ENCODE measurements at regions not wholly inside any gene's neighbourhood (a gene's known extent, or its start where the extent isn't known, plus 50 kb on each side); places are given as distances from the start of the nearest gene placed in this dataset.

DNA sequence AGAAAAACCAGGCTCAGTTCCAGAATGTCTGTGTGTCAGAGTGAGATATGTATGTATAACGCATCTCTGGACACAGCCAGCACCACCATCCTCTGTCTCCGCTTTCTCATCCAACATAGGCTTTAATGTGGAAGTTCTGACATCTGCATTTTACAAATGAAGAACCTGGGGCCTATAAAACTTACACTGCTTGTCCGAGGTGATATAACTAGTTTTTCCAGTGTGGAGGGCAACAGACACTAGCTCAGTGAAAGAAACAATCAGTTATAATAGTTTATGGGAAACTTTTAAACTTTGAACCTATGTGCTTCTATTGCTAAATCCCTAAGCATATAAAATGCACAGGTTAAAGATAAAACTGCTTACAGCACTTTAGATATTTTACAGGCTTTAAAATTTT is 208.7 kb downstream of the CRPPA start:
- no peak for DNase-seq

DNA sequence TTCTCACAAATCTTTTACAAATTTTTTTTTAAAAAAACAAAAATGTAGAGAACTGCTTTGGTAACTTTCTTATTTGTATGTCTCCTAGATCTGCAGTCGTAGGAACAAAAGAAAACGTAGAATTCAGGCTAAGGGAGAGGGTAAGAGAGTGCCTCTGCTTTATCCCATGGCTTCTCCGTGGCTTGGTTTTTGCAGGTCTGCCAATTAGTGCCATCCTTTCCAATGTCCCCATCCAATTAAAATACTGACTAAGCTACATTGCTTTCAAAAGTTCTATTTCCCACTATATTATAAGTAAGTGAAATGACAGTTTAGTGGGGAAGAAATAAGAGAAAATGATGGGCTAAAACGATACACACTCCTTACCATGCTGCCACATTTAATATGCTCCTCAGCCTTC is 209.3 kb downstream of the CRPPA start:
- DNase-seq = no peak

DNA sequence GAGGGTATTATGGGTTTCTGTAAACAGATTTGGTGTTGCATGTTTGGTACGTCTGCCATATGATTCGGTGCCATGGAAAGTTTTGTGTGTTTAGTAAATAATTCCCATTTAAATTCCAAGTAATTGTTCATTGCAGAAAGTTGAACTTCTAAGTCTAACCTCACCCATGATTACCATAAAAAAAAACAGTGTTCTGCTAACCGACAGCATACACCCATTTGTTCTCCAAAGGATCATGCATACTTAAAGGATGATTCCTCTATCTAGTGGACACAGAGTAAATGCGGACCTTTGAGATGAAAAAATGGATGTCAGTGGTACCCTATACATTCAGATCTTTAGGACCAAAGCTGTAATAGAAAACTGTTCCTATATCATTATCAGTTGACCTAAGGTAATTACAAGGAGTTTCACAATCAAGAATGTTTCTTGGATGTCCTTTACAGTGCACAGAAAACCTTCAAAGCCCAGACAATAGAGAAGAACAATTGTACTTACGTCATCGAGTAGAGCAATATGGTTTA is 209.9 kb downstream of the CRPPA start:
- no peak for DNase-seq

DNA sequence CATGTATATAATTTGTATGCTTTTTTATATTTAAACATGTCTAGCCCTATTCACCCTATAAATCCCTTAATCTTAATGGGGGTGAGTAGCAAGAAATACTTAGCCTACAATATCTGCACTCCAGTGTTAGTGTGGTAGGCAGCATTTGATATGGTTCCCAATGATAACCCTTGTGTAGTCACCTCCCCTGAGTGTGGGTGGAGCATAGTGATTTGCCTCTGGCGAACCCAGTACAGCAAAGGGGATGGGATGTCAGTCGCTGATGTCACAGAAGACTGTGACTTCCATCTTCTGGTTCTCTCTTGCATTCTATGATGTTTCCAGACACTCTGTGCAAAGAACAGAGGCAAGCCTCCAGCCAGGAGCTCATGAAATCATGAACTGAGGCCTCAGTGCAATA is 211.2 kb downstream of the CRPPA start:
- DNase-seq = no peak

DNA sequence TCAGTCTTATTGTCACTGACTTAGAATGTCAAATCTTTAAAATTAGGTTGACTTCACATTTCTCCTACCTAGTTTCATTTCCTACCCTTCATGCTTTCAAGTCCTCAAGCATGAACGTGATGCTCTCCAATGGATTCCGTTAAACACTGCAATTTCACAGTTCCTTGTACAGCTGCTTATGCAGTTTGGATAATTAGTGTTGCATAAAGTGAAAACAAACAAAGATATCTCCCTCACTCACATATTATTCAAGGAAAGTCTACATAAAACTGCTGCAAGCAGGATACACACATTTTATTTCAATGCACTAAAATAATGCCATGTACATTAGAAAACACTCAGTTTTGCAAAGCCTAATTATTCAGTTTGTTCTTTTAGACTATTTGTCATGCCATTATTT is 214.0 kb downstream of the CRPPA start:
- no peak for DNase-seq

DNA sequence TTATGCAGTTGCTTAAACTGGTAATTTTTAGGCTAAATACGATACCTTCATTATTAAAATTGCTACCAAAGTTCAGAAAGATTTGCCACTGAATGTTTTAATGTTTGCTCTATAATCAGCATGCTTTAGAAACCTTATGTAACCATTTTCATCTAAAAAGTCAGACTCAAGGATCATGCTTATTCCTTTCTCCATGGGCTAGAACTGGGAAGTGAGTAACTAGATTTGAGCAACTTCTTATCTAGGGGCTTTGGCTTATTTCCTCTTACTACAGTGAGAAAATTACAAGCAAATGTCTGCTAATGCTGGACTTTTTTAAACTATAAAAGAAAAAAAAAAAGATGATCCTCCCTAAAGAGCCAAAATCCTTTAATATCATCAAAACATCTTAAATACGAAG is 215.9 kb downstream of the CRPPA start:
- DNase-seq = no peak

DNA sequence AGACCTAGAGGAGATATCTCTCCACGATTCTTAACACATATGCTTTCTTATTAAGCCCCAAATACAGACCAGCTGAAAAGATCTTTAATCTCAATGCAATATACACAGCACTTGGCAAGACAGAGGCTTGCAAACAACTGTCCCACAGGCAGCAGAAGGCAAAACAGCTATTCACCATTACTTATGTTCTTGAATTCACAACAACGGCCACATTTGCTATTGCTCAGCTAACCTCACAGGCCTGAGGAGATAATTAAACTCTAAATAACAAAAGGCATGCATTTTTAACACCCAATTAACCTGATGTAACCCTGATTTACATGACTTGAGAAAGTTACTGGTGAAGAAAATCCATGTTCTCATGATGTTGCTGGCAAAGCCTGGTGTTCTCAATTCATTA is 216.4 kb downstream of the CRPPA start:
- DNase-seq = no peak

DNA sequence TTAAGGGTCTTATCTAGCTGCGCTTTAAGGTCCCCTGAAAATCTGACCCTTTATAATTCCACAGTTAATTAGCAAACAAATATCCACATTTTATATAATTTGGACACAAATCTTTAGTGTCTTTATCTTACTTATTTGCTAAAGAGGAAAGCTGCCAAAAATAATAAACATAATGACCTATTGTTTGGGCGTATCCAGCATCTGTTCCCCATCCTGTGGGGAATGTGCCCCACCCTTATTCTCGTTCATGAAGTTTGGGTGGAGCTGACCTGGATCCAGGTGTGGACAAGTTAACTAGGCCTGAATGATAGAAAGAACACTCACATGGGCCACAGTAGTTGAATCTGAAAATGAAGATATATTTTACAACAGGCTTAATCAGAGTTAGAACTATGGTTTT is 218.3 kb downstream of the CRPPA start:
- DNase-seq = no peak

DNA sequence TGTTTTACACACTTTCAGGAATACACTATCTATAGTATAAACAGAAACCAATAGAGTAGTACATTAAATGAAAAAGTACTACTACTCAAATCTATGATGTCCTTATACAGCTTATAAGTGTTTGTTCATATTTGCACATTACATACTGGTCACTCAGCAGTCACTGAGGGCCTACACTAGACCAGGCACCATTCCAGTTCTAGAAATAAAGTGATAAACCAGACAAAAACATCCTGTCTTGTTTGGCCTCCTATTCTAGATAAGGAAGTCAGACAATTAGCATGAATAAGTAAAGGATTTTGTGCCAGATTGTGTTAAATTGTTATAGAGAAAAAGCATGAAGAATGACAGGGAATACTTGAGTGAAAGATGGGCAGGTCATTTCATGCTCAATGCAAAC is 219.0 kb downstream of the CRPPA start:
- no peak for DNase-seq

DNA sequence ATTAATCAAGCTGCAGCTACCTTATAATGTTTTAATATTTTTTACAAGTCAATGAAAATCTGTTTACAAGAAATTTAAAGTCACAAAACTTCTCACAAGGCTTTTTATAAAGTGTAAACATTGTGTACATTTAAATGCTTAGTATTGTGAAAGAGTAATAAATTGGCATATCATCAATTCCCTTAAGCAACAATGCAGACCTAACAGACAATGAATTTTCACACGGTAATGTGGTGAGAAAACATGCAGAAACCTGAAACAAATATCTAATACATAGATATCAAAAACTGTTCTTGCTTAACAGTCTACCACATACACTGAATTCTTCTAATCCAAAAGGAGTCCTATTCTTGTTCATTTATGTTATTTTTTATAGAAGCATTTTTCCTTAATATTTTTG is 220.7 kb downstream of the CRPPA start:
- no peak for DNase-seq

DNA sequence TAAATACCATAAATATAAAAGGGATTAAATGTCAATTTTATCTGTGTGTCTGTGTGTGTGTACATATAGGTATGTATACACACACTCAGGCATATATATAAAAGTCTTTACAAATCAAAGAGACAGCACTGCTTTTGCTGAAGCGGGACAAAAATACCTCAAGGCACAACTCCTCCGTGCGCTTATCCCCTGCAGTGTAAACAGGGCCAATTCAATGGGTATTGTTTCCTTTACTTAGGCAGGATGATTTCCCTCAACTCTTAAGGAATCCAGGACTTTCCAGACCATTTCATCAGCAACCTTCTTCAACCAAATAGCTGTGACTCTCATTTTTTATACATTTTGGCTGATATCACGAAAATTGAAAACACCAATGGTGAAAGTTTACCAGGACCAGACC is 227.7 kb downstream of the CRPPA start:
- no peak for DNase-seq

DNA sequence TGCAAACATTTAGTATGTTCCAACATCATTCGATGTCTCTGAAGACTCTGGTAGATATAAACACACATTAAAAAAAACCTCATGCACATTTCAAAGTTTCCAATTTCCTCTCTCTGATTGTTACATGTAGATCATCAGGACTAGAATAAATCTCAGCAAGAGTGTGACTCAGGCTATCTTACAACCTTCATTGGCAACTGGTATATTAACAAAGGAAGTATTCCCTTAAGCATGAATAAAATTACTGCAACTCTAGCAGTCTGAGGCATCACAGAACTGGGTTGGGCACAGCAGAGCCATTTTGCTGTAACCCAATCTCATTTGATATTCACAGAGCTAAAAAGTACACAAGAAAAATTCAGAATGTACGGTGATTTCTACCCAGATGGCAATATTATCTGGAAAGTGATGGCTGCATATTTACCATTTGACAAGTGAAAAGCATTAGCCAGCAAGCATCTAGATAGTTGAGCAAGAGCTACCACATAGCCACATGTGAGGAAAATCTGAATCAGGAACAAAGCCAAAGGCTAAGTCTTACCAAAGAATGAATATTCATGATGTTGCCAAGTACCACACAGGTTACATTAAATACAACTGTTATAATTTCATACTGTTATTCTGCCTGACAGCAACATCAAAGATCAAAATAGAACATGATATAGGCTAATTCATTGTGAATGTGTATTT is 232.2 kb downstream of the CRPPA start:
- no peak for DNase-seq

DNA sequence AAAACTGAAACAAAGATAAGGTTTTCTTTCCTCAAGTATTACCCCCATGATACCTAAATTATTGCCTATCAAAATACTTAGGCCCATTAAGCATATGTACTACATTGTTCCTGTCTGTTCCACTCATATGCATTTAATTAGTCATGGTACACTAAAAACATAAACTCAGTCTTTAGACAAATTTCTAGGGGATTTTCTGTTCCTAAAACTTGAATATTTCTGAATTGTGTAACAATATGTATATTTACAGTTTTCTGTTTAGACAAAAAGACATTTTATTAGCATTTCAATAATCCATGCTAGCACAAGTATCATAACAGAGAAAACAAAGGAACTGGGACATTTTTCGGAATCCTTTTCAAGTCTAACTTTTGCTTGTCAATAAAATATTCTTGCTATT is 234.2 kb downstream of the CRPPA start:
- no peak for DNase-seq

DNA sequence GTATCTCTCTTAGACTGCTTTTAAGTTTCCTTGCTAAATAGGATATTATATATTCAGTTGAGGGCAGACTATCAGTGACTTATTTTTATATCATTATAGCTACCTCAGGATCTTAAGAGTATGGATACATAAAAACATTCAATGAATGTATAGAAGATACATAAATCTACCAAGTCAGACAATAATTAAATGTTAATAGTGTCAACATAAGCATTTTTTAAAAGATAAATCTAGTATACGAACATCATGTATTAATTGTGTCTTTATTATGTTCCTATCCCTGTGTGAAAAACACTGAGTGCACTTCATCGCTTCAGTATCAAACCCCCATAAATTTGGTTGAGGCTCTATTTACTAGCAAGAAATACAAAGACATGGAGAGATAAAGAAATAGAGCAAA is 242.8 kb downstream of the CRPPA start:
- no peak for DNase-seq

DNA sequence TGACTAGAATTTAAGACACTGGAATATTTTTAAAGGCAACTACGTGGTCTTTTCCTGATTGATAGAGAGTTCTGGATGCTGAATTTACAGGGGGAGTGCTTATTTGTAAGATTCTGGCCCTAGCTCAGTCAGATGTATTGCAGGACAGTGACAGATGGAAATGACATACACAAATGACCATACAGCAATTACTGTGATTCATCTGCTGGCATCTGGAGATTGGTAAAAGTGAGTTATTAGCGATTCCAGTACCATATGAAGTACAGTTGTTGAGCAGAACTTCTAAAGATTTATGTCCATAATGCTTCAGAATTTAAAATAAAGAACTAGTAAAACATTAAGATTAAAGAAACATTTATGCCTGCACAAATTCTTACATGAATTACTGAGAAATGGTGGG is 243.2 kb downstream of the CRPPA start:
- no peak for DNase-seq

DNA sequence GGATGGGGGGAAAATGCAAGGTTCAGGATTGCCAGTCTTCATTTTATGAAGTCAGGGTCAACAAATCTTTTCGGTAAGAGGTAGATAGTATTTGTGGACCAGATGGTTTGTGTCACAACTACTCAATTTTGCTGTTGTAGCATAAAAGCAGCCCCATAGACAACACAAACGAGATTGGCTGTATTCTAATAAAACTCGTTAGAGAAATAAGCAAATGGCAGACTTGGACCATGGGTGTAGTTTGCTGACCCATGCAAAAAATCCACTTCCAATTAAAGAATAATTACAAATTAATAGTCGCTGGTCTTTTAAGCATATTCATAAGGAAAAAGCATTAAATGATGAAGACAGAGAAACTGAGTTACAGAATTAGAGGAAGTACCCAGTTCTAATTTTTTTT is 247.1 kb downstream of the CRPPA start:
- DNase-seq = no peak

DNA sequence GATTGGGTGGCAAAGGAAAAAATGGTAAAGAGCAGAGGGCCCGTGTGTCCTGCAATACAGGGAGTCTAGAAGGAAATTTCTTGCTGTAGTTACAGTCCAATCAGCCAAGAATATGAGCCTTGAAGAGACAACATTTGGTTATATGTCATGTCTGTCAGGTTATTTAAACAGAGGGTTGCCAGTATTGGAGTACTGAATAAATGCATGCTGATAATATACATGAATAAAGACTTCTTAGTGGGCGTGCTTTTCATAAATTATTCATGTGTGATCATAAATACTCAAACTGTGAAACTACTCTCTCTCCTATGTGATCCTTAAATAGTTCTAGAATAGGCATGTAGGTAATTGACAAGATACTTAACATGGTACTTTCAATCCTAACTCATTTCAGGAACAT is 249.0 kb downstream of the CRPPA start:
- no peak for DNase-seq

DNA sequence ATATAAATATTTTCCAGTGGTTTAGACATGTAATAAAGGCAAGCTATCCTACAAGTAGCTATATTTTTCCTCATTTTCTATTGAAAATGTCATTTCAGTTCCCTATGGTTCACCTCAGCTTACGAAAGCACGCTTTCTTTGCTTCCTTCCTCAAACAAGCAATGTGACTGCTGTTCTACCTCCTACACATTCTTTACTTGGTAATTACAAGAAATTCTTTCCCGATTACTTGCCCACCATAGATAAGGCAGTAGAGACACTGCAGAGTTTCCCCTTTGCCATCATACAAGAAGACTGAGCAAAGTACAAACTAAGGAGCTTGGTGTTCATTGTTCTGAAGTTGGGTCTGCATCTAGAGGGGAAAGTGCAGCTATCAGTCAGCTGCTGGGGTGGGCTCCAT is 249.4 kb downstream of the CRPPA start:
- DNase-seq = no peak

DNA sequence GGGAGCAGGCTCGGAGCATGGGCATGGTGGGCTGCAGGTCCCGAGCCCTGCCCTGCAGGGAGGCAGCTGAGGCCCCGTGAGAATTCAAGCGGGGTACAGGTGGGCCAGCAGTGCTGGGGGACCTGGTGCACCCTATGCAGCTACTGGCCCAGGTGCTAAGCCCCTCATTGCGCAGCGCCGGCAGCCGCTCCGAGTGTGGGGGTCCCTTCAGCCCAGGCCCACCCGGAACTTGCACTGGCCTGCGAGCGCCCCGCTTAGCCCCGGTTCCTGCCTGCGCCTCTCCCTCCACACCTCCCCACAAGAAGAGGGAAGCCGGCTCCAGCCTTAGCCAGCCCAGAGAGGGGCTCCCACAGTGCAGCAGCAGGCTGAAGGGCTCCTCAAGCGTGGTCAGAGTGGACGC is 250.7 kb downstream of the CRPPA start:
- no peak for DNase-seq

DNA sequence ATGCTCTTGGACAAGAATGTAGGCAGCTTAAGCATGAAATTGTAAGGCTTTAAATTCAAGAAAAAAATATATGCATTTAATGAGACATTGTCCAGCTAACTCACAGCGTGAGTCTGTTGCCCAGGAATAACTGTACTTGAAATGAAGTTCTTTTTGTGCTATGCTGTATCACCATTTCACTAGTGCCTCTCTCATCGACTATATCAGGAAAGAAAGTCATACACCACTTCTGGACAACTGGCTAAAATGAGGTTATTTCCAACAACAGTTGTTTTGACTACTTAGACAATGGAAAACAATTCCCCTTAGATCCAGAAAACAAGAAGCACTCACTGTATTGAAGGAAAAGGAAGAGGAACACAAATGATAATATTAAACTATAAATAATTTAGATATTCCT is 251.8 kb downstream of the CRPPA start:
- no peak for DNase-seq

DNA sequence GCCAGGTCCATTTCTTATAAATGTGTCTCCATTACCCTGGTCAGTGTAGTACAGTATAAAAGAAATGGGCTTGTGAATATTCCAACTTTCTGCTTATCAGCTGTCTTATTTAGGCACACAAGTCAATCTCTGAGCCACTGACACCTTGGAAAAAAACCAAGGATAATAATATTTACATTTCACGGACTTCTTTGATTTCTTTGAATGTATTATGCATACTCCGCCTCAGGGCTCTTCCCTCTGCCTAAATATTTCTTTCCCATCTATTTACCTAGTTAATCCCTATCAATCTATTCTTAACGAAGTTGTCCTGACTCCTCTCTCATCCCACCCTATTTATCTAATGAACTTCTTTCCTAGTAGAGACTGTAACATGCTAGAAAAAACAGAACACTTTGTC is 253.8 kb downstream of the CRPPA start:
- no peak for DNase-seq

DNA sequence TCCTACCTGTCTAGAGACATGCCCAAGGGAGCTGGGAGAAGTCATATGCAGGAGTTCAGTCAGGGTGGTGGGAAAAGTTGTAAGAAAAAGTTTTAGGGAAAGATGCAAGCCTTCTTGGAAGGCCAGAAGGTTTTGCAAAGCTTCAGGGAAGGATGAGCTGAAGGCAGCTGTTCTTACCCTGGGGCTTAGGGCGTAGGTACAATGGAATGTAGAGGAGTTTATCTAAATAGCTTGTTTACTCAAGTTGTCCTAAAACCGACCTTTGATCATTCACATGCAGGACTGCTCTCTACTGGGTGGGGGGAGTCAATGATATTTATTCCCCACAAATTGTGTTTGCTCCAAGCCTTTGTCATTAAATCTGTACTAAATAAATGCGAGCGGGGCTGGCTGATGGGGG is 277.0 kb downstream of the CRPPA start:
- DNase-seq = no peak

DNA sequence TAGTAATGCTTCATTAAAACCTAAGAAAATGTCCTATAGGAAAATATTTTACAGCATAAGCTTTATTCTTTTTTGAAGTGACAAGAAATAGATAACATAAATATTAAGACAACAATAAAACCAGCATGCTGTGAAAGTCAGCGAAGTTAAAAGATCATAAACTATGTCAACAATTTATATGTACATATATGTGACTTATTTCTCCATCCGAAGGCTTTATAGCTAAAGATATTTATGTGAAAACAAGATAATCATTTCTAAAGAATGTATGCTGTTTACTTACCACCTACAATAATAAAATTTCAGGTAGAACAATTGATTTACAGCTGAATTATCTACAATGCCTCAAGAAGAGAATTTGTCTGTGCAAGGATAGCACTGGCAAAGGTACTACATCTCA is 283.4 kb downstream of the CRPPA start:
- DNase-seq = no peak

DNA sequence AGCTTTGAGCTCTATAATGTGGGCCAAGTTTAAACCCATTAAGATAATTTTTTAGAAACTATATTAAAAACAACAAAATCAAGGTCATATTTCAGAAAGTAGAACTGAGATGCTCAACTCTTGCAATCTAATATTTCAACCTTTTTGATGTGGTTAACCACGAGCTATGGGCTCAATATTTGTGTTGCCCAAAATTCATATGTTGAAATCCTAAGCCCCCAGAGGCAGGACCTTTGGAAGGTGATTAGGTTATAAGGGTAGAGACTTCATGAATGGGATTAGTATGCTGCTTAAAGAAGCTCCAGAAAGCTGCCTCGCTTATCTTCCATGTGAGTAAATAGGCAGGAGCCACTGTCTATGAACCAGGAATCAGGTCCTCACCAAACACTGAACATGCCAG is 284.4 kb downstream of the CRPPA start:
- no peak for DNase-seq

DNA sequence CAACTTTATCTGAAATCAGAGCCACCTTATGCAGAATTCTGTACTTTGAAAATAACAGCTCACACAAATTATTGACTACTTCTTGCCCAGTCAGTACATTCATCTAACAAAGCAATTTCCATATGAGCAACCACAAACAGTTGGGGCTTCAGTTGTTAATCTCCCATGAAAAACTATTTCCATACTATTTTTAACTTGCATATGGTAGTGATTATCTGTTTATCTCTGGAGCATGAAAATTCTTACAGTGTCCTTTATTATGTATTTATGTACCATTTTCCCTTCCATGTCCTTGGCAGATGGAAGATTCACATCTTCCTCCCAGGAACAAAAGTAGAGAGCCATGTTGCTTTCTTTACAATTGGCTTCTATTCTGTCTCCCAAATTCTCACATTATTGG is 285.7 kb downstream of the CRPPA start:
- no peak for DNase-seq
